ENCODE measurements at regions not wholly inside any gene's neighbourhood (a gene's known extent, or its start where the extent isn't known, plus 50 kb on each side); places are given as distances from the start of the nearest gene placed in this dataset.

DNA sequence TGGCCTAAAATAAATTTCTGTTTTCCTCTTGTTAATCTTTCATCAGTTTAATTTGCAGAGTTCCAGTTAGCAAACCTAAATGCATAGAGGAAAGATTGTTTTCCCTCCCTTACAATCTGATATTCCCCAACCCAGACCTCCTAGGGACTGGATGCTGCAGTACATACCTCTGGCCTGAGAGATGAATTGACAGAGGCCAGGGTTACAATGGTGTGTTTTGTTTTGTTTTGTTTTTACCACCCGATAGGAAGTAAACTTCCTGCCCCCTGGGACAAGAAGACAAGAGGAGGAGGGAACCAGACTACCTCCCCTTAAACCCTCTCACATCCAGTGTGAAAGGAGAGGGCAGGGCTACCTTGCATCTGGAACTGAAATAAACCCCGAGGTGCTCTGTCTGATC lies 319.0 kb downstream of the LRFN2 start:
- no peak for DNase-seq (ENCODE audit: low spot score)

DNA sequence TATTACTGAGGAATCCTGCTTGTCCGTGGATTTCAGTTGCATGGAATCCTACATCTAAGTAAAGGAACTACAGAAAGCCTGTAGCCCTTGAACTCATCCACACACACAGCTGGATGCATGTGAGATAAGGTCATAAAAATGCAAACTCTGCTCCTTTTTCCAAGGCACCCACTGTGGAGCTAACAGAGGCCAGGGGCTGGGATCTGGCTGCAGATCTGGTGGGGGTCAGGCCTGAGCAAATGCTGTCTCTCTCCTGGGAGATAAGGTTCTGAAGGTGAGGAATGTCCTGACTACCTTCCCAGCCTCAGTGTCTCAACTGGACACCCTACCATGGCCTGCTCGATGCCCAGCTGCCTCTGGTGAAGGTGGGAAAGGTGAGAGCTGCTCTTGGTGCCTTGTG lies 321.5 kb downstream of the LRFN2 start:
- no peak for DNase-seq (ENCODE audit: low spot score)

DNA sequence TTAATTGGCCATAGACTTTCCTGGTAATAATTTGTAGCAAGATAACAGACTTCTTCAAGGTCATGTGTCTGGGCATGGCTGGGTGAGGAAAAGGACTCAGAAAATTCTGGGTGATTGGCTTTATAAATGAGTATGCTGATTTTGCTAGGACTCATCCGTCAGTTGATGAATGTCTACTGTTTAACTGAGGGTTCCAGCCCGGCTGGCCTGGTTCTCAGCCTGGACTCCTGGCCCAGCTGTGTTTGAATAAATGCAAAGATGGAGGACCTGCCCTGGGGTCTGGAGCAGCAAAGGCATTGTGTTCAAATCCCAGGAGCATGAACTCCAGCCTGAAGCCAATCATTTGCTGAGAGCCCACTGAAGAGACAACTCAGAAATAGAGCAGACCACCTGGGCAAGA lies 323.2 kb downstream of the LRFN2 start:
- no peak for DNase-seq (ENCODE audit: low spot score)

DNA sequence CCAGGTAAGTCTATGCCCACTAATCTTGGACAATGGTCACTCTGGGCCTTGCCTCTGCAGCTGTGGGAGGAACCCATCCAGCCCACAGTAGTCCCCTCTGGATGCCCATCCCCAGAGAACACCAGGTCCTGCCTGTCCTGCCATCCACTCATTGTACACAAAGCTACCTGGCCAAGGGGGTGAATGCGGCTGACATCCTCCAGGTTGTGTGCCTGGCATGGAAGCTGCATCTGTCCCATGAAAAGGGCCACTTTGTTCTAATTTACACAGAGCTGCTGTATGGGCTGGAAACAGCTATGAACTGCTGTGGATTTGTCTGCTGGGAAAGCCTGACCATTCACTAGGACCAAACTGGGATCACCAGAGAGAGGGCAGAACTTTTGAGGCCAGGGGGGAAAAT lies 324.8 kb downstream of the LRFN2 start:
- DNase-seq (ENCODE audit: low spot score) = no peak

DNA sequence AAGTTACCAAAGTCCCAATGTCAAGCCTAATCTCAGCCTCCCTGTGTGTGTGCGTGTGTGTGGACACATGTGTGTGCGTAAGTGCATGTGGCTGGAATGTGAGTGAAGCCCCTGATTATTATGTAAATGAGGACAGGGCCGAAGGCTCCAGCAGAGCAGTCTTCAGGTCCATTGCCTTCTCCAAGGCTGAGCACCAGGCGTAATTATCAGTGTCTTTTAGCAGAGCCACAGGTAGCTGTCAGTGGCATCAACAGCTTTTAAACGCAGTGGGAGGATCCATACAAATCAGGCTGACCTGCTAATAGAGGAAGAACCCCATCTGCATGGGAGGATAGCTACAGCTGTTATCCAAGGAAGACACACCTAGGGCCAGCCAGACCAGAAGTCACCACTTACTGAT lies 324.3 kb upstream of the MOCS1 start:
- DNase-seq (ENCODE audit: low spot score) = no peak

DNA sequence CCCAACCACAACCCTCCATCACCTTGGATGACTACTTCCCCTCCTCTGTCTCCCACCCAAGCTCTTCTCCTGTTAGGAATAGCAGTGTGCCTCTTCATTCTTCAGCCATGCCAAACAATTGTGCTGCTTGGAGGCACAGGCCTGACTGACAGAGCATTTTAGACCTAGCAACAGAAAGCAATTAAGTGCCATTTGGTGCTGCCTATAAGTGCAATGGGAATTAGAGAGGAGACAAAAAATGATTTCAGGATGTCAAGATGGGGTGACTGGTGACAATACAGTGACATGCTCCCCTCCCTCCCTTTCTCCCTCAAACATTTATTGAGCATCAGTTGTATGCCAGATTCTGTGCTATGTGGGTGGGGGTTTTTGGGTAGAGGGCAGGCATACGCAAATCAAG lies 322.6 kb upstream of the MOCS1 start:
- DNase-seq (ENCODE audit: low spot score) = no peak

DNA sequence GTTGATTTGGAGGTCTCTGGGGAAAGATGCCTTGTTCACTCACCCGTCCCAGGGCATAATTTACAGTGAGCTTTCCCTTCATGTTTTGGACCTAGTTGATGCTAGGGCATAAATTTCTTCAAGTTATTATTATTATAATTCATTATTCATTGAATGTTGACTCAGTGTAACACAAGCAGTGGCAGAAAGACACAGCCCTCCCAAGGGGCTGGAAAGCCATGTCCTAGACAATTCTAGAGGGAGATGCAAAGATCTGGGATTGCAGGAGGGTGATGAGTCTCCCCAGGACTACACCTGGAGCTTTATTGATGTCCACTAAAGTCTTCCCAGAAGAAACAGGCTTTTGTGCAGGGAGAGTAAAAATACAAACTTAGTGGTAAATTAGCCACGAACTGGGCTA lies 322.0 kb upstream of the MOCS1 start:
- no peak for DNase-seq (ENCODE audit: low spot score)

DNA sequence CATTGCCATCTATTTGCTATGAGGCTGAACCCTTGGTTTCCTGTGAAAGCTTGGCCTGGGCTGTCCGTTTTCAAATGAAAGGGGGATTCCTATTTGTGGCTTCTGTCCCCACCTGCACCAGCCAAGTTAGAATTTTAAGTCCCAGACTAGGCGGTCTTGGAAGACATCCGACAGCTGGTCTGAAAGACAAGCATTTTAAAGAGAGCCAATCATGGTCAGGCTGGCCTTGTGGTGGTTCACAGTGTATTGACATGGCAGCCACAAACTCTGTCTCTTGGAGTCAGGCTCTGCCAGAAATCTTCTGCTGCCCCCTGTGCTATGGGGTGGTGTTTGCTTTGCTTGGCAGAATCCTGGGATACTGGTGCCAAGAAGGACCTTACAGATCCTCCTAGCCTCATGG lies 319.2 kb upstream of the MOCS1 start:
- no peak for DNase-seq (ENCODE audit: low spot score)

DNA sequence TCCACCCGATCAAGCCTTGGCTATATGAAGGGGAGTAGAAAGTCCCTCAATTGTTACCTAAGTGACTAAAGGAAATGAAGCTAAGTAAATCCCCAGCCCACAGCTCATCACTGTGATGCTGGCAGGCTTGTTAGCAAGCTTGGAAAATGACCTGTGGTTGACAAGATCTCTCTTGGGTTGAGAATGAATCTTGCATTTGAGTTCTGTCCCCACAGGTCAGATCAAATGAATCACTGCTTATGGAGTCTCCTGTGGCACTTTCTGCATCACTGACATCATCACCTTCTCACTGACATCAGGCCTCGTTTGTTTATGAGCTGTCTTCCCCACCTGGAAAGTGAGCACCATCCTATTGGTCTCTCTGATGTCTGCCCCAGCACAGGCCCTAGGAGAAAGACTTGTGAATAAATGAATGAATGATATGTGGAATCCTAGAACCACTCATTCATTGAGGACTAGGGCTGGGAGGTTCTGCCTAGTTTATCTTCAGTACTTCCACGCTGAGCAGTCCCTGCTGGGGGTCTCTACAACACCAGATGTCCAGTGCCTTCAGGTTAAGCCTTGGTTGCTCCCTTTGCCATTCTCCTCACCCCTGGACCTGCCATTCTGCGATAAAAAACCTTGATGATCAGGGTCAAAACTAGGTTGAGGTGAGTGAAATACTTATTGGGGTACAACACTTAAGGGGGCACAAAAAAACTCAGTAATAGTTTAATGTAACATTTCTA lies 318.4 kb upstream of the MOCS1 start:
- no peak for DNase-seq (ENCODE audit: low spot score)

DNA sequence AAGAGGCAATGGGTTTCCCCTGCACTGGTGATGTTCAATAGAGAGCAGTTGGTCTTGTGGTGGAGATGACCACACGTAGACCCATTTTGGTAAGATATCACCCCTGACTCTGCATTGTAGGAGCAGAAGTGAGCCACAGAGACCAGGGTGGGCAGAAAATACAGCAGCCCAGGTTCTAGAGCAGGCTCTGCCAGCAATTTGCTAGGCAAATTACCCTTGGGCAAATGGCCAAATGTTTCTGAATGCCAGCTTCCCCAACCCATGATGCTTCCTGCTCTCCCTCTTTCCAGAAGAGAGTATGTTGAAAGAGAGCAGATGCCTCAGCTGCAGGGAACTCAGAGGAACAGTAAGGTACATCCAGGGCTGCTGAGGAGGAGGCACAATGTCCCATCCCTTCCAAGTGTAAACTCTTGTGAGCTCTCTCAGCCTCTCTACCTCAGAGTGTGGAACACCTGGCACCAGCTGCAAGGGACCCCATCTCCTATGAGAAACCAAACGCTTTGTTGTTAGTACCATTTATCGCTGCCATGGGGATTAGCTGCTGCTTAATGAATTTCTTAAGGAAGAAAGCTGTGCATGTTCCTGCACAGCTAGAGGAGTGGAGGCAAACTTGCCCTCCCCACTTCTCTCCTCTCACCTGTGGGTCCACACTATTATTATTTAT lies 317.5 kb upstream of the MOCS1 start:
- no peak for DNase-seq (ENCODE audit: low spot score)

DNA sequence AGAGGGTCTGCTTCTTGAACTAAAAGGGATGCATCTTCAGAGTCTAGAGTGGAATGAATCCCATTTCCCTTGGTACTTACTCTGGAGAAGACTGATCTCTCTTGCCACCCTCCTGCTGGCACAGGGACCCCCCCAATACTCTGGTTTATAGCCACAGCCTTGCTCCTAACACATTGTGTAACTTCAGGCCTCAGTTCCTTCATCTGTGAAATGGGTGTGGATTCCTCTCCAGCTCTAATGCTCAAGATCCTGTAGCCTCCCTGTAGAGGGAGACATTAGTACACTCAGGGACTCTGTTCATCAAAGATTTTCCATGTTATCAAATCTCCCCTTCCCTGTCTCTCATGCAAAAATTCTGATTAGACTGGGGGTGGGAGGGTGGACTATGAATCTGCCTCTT lies 315.7 kb upstream of the MOCS1 start:
- no peak for DNase-seq (ENCODE audit: low spot score)

DNA sequence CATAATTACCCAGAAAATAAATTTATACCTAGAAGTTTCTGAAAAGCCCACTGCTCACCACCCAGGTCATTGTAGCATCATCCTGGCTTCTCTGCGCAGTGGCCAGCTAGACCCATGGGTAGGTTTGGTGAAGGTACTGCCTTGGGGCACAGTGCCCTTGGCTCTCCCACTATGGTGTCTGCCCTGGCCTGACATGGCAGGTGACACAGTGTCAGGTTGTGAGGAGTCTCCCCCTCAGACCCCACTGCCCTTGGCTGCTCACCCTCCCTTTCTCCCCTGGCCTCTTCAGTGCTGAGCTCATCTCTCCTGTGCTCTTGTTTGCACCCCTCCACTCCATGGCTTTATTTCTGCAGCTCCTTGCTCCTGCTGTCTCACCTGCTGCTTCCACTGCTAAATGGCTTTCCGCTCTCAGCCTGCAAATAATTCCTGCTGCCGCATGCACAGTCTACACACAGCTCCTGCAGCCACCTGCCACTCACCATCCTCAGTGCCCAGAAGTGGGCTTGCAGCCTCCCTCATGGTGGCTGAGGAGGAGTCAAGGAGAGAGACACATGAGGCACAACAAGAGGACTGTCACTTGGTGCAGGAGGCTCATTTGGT lies 313.4 kb upstream of the MOCS1 start:
- DNase-seq (ENCODE audit: low spot score) = no peak

DNA sequence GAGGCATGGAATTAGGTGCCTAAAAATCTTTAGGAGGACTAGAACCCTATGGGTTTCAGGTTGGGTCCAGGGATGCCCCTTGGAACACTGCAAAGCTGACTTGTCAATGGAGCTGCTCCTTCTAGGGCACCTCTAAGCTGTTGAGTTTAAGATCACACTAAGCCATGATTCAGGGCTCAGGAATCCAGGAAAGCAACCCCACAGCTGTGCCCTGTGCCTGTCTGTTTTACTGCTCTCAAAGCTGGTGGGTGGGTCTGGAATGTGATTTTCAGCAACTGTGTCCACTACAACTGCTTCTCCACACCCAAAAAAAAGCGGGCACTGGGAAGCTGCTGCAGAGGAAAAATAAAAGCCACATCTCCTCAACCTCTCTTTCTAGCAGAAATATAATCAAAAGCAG lies 310.4 kb upstream of the MOCS1 start:
- no peak for DNase-seq (ENCODE audit: low spot score)

DNA sequence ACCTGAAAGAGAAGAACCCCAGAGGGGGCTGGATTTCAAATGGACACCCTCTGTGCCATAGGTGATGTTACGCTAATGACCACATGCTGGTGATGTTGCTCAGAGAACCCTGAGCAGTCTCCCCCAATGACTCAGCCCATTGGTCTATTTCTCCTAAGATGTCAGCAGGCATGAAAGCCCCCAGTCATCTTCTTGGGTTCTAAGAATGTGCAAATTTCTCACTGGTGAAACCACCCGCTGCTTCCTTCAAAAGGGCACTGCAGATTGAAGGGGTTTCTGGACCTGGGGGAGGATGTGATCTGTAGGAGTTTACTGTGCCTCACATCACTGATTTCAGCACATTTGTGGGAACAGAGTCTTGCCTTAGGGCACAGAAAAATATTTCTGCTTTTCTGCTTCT lies 298.4 kb upstream of the MOCS1 start:
- no peak for DNase-seq (ENCODE audit: low spot score)

DNA sequence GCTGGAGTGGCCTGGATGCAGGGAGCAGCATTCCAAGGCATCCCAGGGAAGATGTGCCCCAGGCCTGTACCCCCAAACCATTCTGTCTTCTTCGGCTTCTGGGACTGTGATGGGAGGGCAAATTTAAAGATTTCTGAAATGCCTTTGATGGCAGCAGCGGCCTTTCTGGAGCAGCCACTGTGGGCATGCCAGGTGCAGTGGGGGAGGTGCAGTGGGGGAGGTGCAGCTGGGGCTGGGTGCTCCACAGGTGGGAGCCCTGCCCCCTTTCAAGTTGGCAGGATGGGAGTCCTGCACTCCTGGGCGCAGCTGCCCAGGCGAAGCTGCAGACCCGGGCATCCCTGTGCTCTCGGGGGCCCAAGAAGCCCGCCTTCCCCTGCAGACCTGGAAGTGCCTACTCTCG lies 293.5 kb upstream of the MOCS1 start:
- DNase-seq (ENCODE audit: low spot score) = no peak

DNA sequence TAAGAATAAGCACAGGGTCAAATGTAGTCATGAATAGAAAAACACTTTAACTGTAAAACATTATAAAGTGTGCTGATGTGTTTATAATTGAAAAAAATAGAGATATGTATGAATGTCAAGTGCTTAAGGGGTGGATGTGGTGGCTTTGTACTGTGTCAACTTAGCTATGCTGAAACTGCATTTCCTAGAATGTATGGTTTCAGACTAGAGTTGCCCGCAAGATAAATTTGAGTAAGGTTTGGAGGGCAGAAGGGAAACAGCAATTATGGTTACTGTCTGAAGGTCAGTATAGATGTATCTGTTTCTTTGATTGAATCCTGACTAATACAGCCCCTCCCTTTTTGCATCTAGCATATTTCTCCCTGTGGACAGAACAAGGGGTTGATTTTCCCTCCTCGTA lies 288.1 kb upstream of the MOCS1 start:
- no peak for DNase-seq (ENCODE audit: low spot score)

DNA sequence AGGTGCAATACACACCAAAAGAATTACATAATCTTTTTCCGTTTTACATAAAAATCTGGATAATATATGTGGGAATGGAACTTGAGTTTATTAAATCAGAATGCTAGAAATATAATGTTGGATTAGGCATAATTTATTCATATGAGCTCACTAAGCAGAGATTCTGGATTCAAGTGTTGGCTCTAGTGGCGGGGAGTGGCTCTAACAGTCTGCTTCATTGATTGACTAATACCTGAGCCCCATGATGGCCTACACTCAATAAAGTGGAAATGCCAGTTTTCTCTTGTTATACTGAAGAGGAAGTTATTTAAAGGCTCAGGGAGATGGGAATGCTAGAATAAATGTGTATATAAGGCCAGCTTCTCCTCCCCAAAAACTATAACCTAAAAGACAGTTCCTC lies 285.5 kb upstream of the MOCS1 start:
- no peak for DNase-seq (ENCODE audit: low spot score)

DNA sequence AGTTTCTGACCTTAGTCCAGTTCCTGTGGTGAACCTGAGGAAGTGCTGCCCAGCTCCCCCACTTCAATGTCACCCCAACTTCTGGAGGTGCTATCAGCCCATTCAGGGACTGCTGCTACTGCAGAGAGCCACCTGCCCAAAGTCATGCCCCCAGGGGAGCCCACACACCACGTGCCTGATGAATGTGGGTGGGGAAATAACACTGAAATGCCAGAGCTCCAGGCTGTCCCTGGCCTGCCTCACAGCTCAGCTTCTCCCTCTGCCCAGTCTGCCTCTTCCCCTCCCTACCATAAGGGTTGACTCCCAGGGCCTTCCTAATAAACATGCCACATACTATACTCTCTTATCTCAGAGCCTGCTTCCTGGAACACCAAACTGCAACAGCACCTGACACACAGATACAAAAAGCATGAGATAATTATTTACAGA lies 276.4 kb upstream of the MOCS1 start:
- DNase-seq (ENCODE audit: low spot score) = no peak

DNA sequence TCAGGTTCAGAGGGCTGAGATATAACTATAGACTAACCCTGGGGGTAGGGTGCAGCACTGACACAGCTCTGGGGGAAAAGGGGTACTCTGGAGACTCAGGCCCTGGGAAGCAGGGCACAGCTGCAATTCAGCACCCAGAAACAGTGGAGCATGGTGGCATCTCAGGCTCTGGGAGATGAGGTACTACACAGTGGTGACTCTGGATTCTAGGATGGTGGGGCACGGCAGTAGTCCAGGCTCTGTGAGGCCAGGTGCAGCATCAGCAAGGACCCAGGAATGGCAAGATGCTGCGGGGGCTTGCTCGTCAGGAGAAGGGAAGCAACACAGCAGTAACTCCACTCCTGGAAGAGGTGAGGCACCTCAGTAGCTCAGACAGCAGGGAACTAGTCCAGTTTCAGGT lies 271.5 kb upstream of the MOCS1 start:
- DNase-seq (ENCODE audit: low spot score) = no peak

DNA sequence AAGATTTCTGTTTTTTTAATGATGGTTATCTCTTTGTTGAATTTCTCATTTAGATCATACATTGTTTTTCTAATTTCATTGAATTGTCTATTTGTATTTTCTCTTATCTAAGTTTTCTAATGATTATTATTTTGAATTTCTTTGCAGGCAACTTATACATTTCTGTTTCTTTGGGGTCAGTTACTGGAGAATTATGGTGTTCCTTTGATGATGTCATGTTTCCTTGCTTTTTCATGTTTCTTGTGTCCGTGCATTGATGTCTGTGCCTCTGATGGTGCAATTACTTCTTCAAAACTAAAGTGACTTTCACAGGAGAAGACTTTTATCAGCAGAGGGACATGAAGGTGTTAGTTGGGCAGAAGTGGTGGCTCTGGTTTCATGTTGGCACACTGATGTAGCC lies 270.7 kb upstream of the MOCS1 start:
- DNase-seq (ENCODE audit: low spot score) = no peak

DNA sequence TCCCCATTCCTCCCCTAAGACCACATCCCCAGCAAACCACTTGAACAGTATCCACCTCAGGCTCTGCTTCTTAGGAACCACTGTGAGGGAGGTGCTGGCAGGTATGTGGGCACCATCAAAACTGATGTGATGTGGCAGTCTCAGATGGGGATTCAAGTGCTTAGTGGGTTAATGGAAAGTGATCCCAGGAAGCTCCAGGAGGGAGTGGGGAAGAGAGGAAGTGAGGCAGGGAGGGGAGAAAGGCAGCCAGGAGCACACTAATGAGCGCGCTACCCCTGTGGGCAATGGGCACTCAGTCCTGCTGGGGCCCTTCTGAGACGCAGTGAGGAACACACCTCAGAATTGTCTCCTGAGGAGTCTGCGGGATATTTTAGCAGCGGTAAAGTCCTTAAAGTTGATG lies 263.1 kb upstream of the MOCS1 start:
- no peak for DNase-seq (ENCODE audit: low spot score)

DNA sequence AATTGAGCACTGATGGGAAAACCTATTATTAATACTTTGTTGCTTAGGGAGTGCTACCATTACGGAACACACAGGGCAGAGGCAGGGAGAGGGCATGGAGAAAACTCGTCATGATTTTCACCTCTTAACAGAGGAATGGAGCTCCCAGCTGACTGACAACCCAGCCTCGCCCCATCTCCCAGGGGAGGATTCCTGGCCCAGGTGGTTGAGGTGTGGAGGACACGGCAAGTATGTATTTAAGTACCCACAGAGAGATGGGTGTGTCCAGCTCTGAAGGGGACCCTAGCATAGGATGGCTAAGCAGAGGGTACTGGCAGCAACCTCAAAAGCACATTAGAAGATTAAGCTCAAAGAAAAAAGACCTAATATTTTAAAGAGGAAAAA lies 261.9 kb upstream of the MOCS1 start:
- DNase-seq (ENCODE audit: low spot score) = no peak

DNA sequence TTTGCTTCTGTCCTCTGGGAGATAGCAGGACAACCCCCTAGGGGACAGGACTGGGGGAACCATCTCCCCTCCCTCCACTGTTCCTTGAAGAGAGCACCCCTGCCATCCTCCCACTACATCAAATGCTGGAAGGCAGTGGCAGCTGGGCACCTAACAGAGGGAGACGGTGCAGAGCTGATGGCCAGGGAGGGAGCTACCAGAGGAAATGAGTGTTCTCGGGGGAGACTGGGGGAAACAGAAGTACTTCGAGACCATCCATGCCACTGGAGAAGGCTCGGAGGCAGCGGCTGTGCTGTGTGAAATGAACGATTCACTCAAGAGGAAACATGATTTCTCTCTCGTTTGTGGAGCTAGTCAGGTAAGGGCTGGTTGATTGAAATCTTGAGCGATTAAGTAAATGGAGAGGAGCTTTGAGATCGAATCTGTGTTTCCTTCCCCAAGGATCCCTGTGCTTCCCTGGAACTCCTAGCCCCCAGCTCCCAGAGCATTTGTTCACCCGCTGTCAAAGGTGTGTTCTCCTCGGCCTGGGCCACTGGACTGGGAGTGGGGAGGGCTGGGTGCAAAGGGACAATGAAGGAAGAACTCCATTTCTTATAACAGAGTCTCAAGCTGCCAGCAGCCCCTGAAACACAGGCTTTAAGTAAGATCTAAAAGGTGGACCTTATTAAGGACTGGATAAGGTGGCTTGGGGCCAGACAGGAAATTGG lies 261.3 kb upstream of the MOCS1 start:
- no peak for DNase-seq (ENCODE audit: low spot score)

Measured in ureter (tissue), 1 donor.